ENCODE measurements at regions not wholly inside any gene's neighbourhood (a gene's known extent, or its start where the extent isn't known, plus 50 kb on each side); places are given as distances from the start of the nearest gene placed in this dataset.

GRCh38 chr5:121526908-121527307, 324.8 kb upstream of the FTMT start:
- Histone ChIP-seq H2AFZ (ENCODE audit: low read depth, low read length) (no peak overlapping the region), H3K9me1 (ENCODE audit: control insufficient read depth, insufficient read depth, low read length) (no peaks in the 10 kb centered on the region), H3K9ac (ENCODE audit: insufficient read depth in 1 of 2, low read depth in 2 of 2, low read length in 2 of 2) (no peak overlapping the region), H4K20me1 (replicated peaks; ENCODE audit: control insufficient read depth, insufficient read depth, low read length) (no peaks in the 10 kb centered on the region), H3K27me3 (ENCODE audit: control insufficient read depth in 2 of 2, insufficient read depth in 2 of 2, low read length in 2 of 2) (no peaks in the 10 kb centered on the region), H3K79me2 (ENCODE audit: control insufficient read depth, insufficient read depth, low read length) (no peaks in the 10 kb centered on the region), H3K4me1 (replicated peaks in 1 of 2; ENCODE audit: control insufficient read depth in 2 of 2, insufficient read depth in 2 of 2, low read length in 2 of 2) (no peaks in the 10 kb centered on the region), H3K36me3 (ENCODE audit: control insufficient read depth, insufficient read depth, low read length) (no peaks in the 10 kb centered on the region), H3K27ac (ENCODE audit: extremely low read depth, low read depth, low read length) (no peak overlapping the region), H3K4me3 (no peak overlapping the region), H3K4me2 (ENCODE audit: insufficient read depth, low read length) (no peak overlapping the region), H3K9me3 (replicated peaks; ENCODE audit: control insufficient read depth, insufficient read depth, low read depth, low read length) (0 out of 2 replicates have a peak, but pooled peaks cover 1% of the 10 kb centered on the region)
- intact Hi-C loops (cut with micrococcal nuclease) (no loop called here), in situ Hi-C loops (cut with MboI) (no loop called here)
- ChIA-PET CTCF (ENCODE audit: low intra/inter-chr PET ratio) (no interaction called here), POLR2A (no interaction called here)
- FAIRE-seq: no peak
- no TSS peak for BruUV-seq (replicated peaks)
- DNase-seq (ENCODE audit: extremely low read depth in 1 of 4, low spot score in 3 of 4): no peak
- WGBS (ENCODE audit: insufficient coverage, low coverage, missing lambda C conversion rate): 0% methylated on average over 1 of the region's 1 CpG
- TF ChIP-seq ZNF316 (IDR thresholded peaks at IDR 0.05): peak; percentile 57; the same call in 1 of the 2 replicates
- TF ChIP-seq POU5F1 (IDR thresholded peaks at IDR 0.05; ENCODE audit: borderline replicate concordance, low read depth, low read length, partially characterized antibody): no peak
- TF ChIP-seq MAFF (IDR thresholded peaks at IDR 0.05; ENCODE audit: low read length): 0 out of 2 replicates have a peak, but pooled peaks have one; percentile 14
- ATAC-seq: no peak

- in situ Hi-C loops (cut with MboI): no loop called here
- ATAC-seq: no peak
- Histone ChIP-seq H3K9ac (ENCODE audit: insufficient read depth in 1 of 2, low read depth in 2 of 2, low read length in 2 of 2) (no peak overlapping the region), H3K4me3 (no peak overlapping the region), H3K27me3 (ENCODE audit: control insufficient read depth in 2 of 2, insufficient read depth in 2 of 2, low read length in 2 of 2) (no peaks in the 10 kb centered on the region), H2AFZ (ENCODE audit: low read depth, low read length) (no peak overlapping the region), H4K20me1 (replicated peaks; ENCODE audit: control insufficient read depth, insufficient read depth, low read length) (no peaks in the 10 kb centered on the region), H3K4me2 (ENCODE audit: insufficient read depth, low read length) (no peak overlapping the region), H3K9me1 (ENCODE audit: control insufficient read depth, insufficient read depth, low read length) (no peaks in the 10 kb centered on the region), H3K79me2 (ENCODE audit: control insufficient read depth, insufficient read depth, low read length) (no peaks in the 10 kb centered on the region), H3K36me3 (ENCODE audit: control insufficient read depth, insufficient read depth, low read length) (no peaks in the 10 kb centered on the region), H3K4me1 (replicated peaks in 1 of 2; ENCODE audit: control insufficient read depth in 2 of 2, insufficient read depth in 2 of 2, low read length in 2 of 2) (no peaks in the 10 kb centered on the region), H3K9me3 (replicated peaks; ENCODE audit: control insufficient read depth, insufficient read depth, low read depth, low read length) (no peaks in the 10 kb centered on the region), H3K27ac (ENCODE audit: extremely low read depth, low read depth, low read length) (no peak overlapping the region)
- 8% methylated on average over 3 of the region's 3 CpGs for WGBS (ENCODE audit: insufficient coverage, low coverage, missing lambda C conversion rate)
- FAIRE-seq: no peak
- intact Hi-C loops (cut with micrococcal nuclease): no loop called here
- DNase-seq (ENCODE audit: extremely low read depth in 1 of 4, low spot score in 3 of 4): no peak
- ChIA-PET CTCF (ENCODE audit: low intra/inter-chr PET ratio) (no interaction called here), POLR2A (interaction anchor here (0.7 kb wide), 1 partner anchor 253 kb away, joined by 3 read pairs; no protein-coding TSS in a partner anchor)
- no TSS peak for BruUV-seq (replicated peaks)
- no peak for TF ChIP-seq ZBTB33 (CRISPR knock-in tag; IDR thresholded peaks at IDR 0.05)
- TF ChIP-seq FOXA1 (IDR thresholded peaks at IDR 0.05; ENCODE audit: borderline replicate concordance): no peak
- TF ChIP-seq ZNF239 (CRISPR knock-in tag; IDR thresholded peaks at IDR 0.05): no peak
- TF ChIP-seq ZNF407 (IDR thresholded peaks at IDR 0.05; ENCODE audit: low read depth): no peak
These were observed 317.9 kb upstream of the FTMT start for GRCh38 chr5:121533814-121534213.

Measured in K562 (cell line).